Endothelial cell of umbilical vein (primary cell): ENCODE measurements at regions not wholly inside any gene's neighbourhood (a gene's known extent, or its start where the extent isn't known, plus 50 kb on each side); places are given as distances from the start of the nearest gene placed in this dataset.

ENCODE experiments used
- BruUV-seq: library from RNA; stranded (reverse); fragments of 400-500 nt; replicated peaks from 2 replicates; lab custom pipeline; 2021; lab: Mats Ljungman, UMichigan
- CTCF ChIA-PET: fragments of 300-600, 350-600 bp; sonication (Branson Sonifier 250); formaldehyde crosslinking; loops from one replicate; lab custom pipeline; 2021; ENCODE audit warnings: antibody characterized with exemption, inconsistent platforms; lab: Charles Lee
- POLR2A ChIA-PET: fragments of 300-600, 350-600 bp; sonication (Branson Sonifier 250); formaldehyde crosslinking; loops from one replicate; lab custom pipeline; 2021; ENCODE audit warnings: antibody characterized with exemption, inconsistent platforms; lab: Charles Lee
- DNase-seq: peaks from one replicate; pipeline ENCODE4 v3.0.0-alpha.2; 2011; ENCODE audit warnings: low read depth, low spot score
- FAIRE-seq: peaks from 2 replicates; lab custom pipeline; 2011; peaks lifted over from hg19 to GRCh38; lab: Jason Lieb, UNC
- H2AFZ ChIP-seq: 2 replicates; pipeline ENCODE4 v1.6.0; 2012; ENCODE audit warnings: low read depth, low read length, control low read depth, inconsistent platforms
- H3K27ac ChIP-seq: 2 replicates; pipeline ENCODE4 v1.5.1; 2011; ENCODE audit warnings: low read depth, mild to moderate bottlenecking, control low read depth, low read length, moderate library complexity; ENCODE audit not compliant: insufficient read depth
- H3K27me3 ChIP-seq, 2 experiments: 2 replicates each; pipeline versions ENCODE4 v1.6.0 to v1.6.1; 2011; ENCODE audit warnings: low read length in 2 of 2, mixed read lengths in 1 of 2; ENCODE audit not compliant: control insufficient read depth in 2 of 2, insufficient read depth in 2 of 2
- H3K36me3 ChIP-seq, 2 experiments: 2 replicates in 1 of 2; 3 replicates in 1 of 2; pipeline ENCODE4 v1.5.1; 2011; ENCODE audit warnings: low read length in 2 of 2, mild to moderate bottlenecking in 1 of 2, moderate library complexity in 1 of 2; ENCODE audit not compliant: control insufficient read depth in 2 of 2, insufficient read depth in 2 of 2; ENCODE audit errors: extremely low read depth in 1 of 2
- H3K4me1 ChIP-seq: 3 replicates; pipeline ENCODE4 v1.5.1; 2011; ENCODE audit warnings: mild to moderate bottlenecking, low read length; ENCODE audit not compliant: control insufficient read depth, insufficient read depth; ENCODE audit errors: extremely low read depth
- H3K4me2 ChIP-seq: 2 replicates; pipeline ENCODE4 v1.6.1; 2011; ENCODE audit warnings: low read length, control low read depth, mixed read lengths; ENCODE audit not compliant: insufficient read depth
- H3K4me3 ChIP-seq, 3 experiments: fragments of 200-600 bp in 1 of 3; sonication (generic), shearing (Covaris generic) in 1 of 3; replicated peaks in 1 of 3; 2 replicates each; pipeline ENCODE4 v1.5.1; 2011 to 2016; ENCODE audit warnings: control low read depth in 3 of 3, low read length in 3 of 3, mild to moderate bottlenecking in 2 of 3, inconsistent platforms in 1 of 3, low read depth in 1 of 3, moderate library complexity in 1 of 3; ENCODE audit not compliant: insufficient read depth in 1 of 3
- H3K79me2 ChIP-seq: 2 replicates; pipeline ENCODE4 v1.6.0; 2012; ENCODE audit warnings: low read length, inconsistent platforms; ENCODE audit not compliant: control insufficient read depth, insufficient read depth
- H3K9ac ChIP-seq: replicated peaks from 2 replicates; pipeline ENCODE3; 2011; ENCODE audit warnings: low read length, control low read depth; ENCODE audit not compliant: insufficient read depth; ENCODE audit errors: extremely low read depth
- H3K9me1 ChIP-seq: replicated peaks from 3 replicates; pipeline ENCODE4 v1.6.0; 2011; ENCODE audit warnings: mild to moderate bottlenecking, low read length; ENCODE audit not compliant: control insufficient read depth, insufficient read depth; ENCODE audit errors: extremely low read depth
- H3K9me3 ChIP-seq: replicated peaks from 2 replicates; pipeline ENCODE4 v1.5.1; 2012; ENCODE audit warnings: low read length, inconsistent platforms; ENCODE audit not compliant: control insufficient read depth, insufficient read depth
- H4K20me1 ChIP-seq: replicated peaks from 2 replicates; pipeline ENCODE3; 2011; ENCODE audit warnings: mild to moderate bottlenecking, low read length; ENCODE audit not compliant: control insufficient read depth, insufficient read depth; ENCODE audit errors: extremely low read depth
- CTCF ChIP-seq, 2 donors: IDR thresholded peaks; 1 replicate in 1 of 2; 2 replicates in 1 of 2; pipeline ENCODE4 v1.5.1; 2011; ENCODE audit warnings: low read length in 2 of 2, mild to moderate bottlenecking in 2 of 2, moderate library complexity in 2 of 2, control low read depth in 1 of 2, inconsistent platforms in 1 of 2, low read depth in 1 of 2; ENCODE audit not compliant: insufficient read depth in 1 of 2; ENCODE audit errors: extremely low read depth in 1 of 2
- EZH2 ChIP-seq: IDR thresholded peaks from 2 replicates; pipeline ENCODE4 v1.6.1; 2012; ENCODE audit warnings: borderline replicate concordance, low read depth, mild to moderate bottlenecking, moderate library complexity, low read length, inconsistent platforms; ENCODE audit not compliant: severe bottlenecking
- FOS ChIP-seq: IDR thresholded peaks from 2 replicates; pipeline ENCODE4 v1.6.1; 2011; ENCODE audit warnings: mild to moderate bottlenecking, low read length, moderate library complexity, borderline replicate concordance; ENCODE audit not compliant: insufficient read depth
- GATA2 ChIP-seq: IDR thresholded peaks from 2 replicates; pipeline ENCODE4 v1.7.0; 2011; ENCODE audit warnings: low read depth, mild to moderate bottlenecking, moderate library complexity, mixed read lengths, low read length; ENCODE audit not compliant: insufficient read length, insufficient read depth
- JUN ChIP-seq: IDR thresholded peaks from 2 replicates; pipeline ENCODE4 v1.6.1; 2011; ENCODE audit warnings: borderline replicate concordance, low read depth; ENCODE audit not compliant: insufficient read length, insufficient read depth
- MYC ChIP-seq: IDR thresholded peaks from one replicate; pipeline ENCODE4 v1.6.1; 2011; ENCODE audit warnings: mild to moderate bottlenecking, low read depth, low read length
- POLR2A ChIP-seq: IDR thresholded peaks from 2 replicates; pipeline ENCODE4 v1.6.1; 2012; ENCODE audit warnings: low read depth, mild to moderate bottlenecking, control low read depth, low read length
- POLR2AphosphoS5 ChIP-seq: IDR thresholded peaks from 2 replicates; pipeline ENCODE4 v1.6.1; 2012; ENCODE audit warnings: low read depth, mild to moderate bottlenecking, control low read depth, low read length, moderate library complexity; ENCODE audit not compliant: insufficient read depth
- dilution Hi-C: fragments of 300-500 bp; cut with MboI; formaldehyde crosslinking; loops from one replicate; pipeline ENCODE4 v1.15.0; 2019; ENCODE audit warnings: low sequenced_read_pairs; ENCODE audit not compliant: extremely low pct_ligation_motif_present
- intact Hi-C: fragments of 100-400 bp; cut with micrococcal nuclease; formaldehyde crosslinking; loops from one replicate; pipeline ENCODE4 v1.10.0; 2022
- TF ChIP-seq, protein P1 (sequence below): IDR thresholded peaks from 2 replicates; pipeline ENCODE4 v1.6.1; 2011; ENCODE audit not compliant: insufficient read depth, insufficient read length

GRCh38 chr22:49148895-49149418, 678.7 kb downstream of the BRD1 start:
- no peak overlapping the region for H3K4me3 ChIP-seq
- DNase-seq (no peak), FAIRE-seq (no peak)
- H3K36me3 ChIP-seq: no peaks in the 10 kb centered on the region
- BruUV-seq: no TSS peak
- H3K4me1 ChIP-seq: no peaks in the 10 kb centered on the region
- no peak overlapping the region for H3K4me2 ChIP-seq
- H3K9me1 ChIP-seq: no peaks in the 10 kb centered on the region
- intact Hi-C loops (no loop called here), dilution Hi-C loops (no loop called here)
- H3K9me3 ChIP-seq: peaks cover 6% of the 10 kb centered on the region
- no peaks in the 10 kb centered on the region for H3K27me3 ChIP-seq
- no peak overlapping the region for H3K27ac ChIP-seq
- no peaks in the 10 kb centered on the region for H3K79me2 ChIP-seq
- H4K20me1 ChIP-seq: no peaks in the 10 kb centered on the region
- ChIA-PET CTCF (no interaction called here), POLR2A (no interaction called here)
- TF ChIP-seq MYC: no peak
- no peak for TF ChIP-seq POLR2A
- no peak for TF ChIP-seq GATA2
- no peak for TF ChIP-seq FOS
- no peak for TF ChIP-seq CTCF (IDR thresholded peaks at IDR 0.05; ENCODE audit: extremely low read depth in 1 of 2, insufficient read depth in 1 of 2, low read depth in 1 of 2, low read length in 2 of 2)
- TF ChIP-seq, protein P1, sequence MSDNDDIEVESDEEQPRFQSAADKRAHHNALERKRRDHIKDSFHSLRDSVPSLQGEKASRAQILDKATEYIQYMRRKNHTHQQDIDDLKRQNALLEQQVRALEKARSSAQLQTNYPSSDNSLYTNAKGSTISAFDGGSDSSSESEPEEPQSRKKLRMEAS: no peak
- no peak for TF ChIP-seq POLR2AphosphoS5
- TF ChIP-seq JUN: no peak
- no peak for TF ChIP-seq EZH2
- no peak overlapping the region for H2AFZ ChIP-seq
- no peak overlapping the region for H3K9ac ChIP-seq
